Astrocyte (in vitro differentiated cells and primary cell): ENCODE measurements at regions not wholly inside any gene's neighbourhood (a gene's known extent, or its start where the extent isn't known, plus 50 kb on each side); places are given as distances from the start of the nearest gene placed in this dataset.

ENCODE experiments used
- DNase-seq: peaks from one replicate; pipeline ENCODE4 v3.0.0-alpha.2; 2010; ENCODE audit warnings: low read depth
- FAIRE-seq: peaks from 2 replicates; lab custom pipeline; 2011; peaks lifted over from hg19 to GRCh38; lab: Jason Lieb, UNC
- H2AFZ ChIP-seq: 2 replicates; pipeline ENCODE4 v1.6.0; 2012; ENCODE audit warnings: low read depth, low read length, inconsistent platforms
- H3K27ac ChIP-seq: 2 replicates; pipeline ENCODE4 v1.5.1; 2011; ENCODE audit warnings: low read depth, low read length, inconsistent platforms
- H3K27me3 ChIP-seq: 2 replicates; pipeline ENCODE4 v1.6.0; 2011; ENCODE audit warnings: low read length, inconsistent platforms; ENCODE audit not compliant: insufficient read depth
- H3K36me3 ChIP-seq: 2 replicates; pipeline ENCODE4 v1.5.1; 2011; ENCODE audit warnings: low read length, inconsistent platforms; ENCODE audit not compliant: insufficient read depth
- H3K4me1 ChIP-seq: 2 replicates; pipeline ENCODE4 v1.5.1; 2011; ENCODE audit warnings: low read length, inconsistent platforms; ENCODE audit not compliant: insufficient read depth
- H3K4me2 ChIP-seq: 2 replicates; pipeline ENCODE4 v1.6.0; 2012; ENCODE audit warnings: low read length, inconsistent platforms
- H3K4me3 ChIP-seq: 2 replicates; pipeline ENCODE4 v1.5.1; 2011; ENCODE audit warnings: low read depth, mild to moderate bottlenecking, low read length, inconsistent platforms; ENCODE audit not compliant: insufficient read depth
- H3K79me2 ChIP-seq: 2 replicates; pipeline ENCODE4 v1.6.0; 2012; ENCODE audit warnings: mild to moderate bottlenecking, low read length, inconsistent platforms; ENCODE audit not compliant: insufficient read depth
- H3K9ac ChIP-seq: 2 replicates; pipeline ENCODE4 v1.6.0; 2012; ENCODE audit warnings: mild to moderate bottlenecking, low read length, inconsistent platforms
- H3K9me3 ChIP-seq: 2 replicates; pipeline ENCODE4 v1.5.1; 2012; ENCODE audit warnings: low read depth, mild to moderate bottlenecking, low read length, inconsistent platforms; ENCODE audit not compliant: insufficient read depth
- H4K20me1 ChIP-seq: 2 replicates; pipeline ENCODE4 v1.6.0; 2012; ENCODE audit warnings: low read length, inconsistent platforms; ENCODE audit not compliant: insufficient read depth
- H3K27ac Mint-ChIP-seq: one replicate; pipeline ENCODE4 v1.8.0; 2021; ENCODE audit warnings: mild to moderate bottlenecking, mixed read lengths; ENCODE audit not compliant: unreplicated experiment
- H3K27me3 Mint-ChIP-seq: one replicate; pipeline ENCODE4 v1.8.0; 2021; ENCODE audit warnings: low read depth, mixed read lengths; ENCODE audit not compliant: unreplicated experiment
- H3K36me3 Mint-ChIP-seq: one replicate; pipeline ENCODE4 v1.8.0; 2021; ENCODE audit warnings: low read depth, mixed read lengths; ENCODE audit not compliant: unreplicated experiment
- H3K4me1 Mint-ChIP-seq: one replicate; pipeline ENCODE4 v1.8.0; 2021; ENCODE audit warnings: low read depth, mixed read lengths; ENCODE audit not compliant: unreplicated experiment
- H3K4me3 Mint-ChIP-seq: one replicate; pipeline ENCODE4 v1.8.0; 2021; ENCODE audit warnings: mild to moderate bottlenecking, moderate library complexity, mixed read lengths; ENCODE audit not compliant: unreplicated experiment
- H3K9me3 Mint-ChIP-seq: one replicate; pipeline ENCODE4 v1.8.0; 2021; ENCODE audit warnings: mild to moderate bottlenecking, mixed read lengths; ENCODE audit not compliant: unreplicated experiment
- EZH2 ChIP-seq: IDR thresholded peaks from 2 replicates; pipeline ENCODE4 v1.6.1; 2012; ENCODE audit warnings: mild to moderate bottlenecking, low read length, inconsistent platforms; ENCODE audit not compliant: insufficient read depth
- TF ChIP-seq, protein P1 (sequence below): IDR thresholded peaks from 2 replicates; pipeline ENCODE4 v1.5.1; 2011; ENCODE audit warnings: low read depth, mild to moderate bottlenecking, inconsistent platforms, low read length, moderate library complexity; ENCODE audit not compliant: insufficient read depth

GRCh38 chr14:43056106-43056505 lies 1449.4 kb downstream of the LRFN5 start:
- Mint-ChIP-seq H3K27me3 (no peaks in the 10 kb centered on the region), H3K27ac (no peak overlapping the region), H3K4me1 (no peaks in the 10 kb centered on the region), H3K9me3 (no peaks in the 10 kb centered on the region), H3K36me3 (no peaks in the 10 kb centered on the region), H3K4me3 (no peak overlapping the region)
- H3K79me2 ChIP-seq, result no peaks in the 10 kb centered on the region
- H3K9me3 ChIP-seq, result no peaks in the 10 kb centered on the region
- no peak overlapping the region for H3K4me3 ChIP-seq
- no peaks in the 10 kb centered on the region for H4K20me1 ChIP-seq
- H3K4me2 ChIP-seq, result no peak overlapping the region
- no peak overlapping the region for H2AFZ ChIP-seq
- H3K36me3 ChIP-seq, result no peaks in the 10 kb centered on the region
- H3K9ac ChIP-seq, result no peak overlapping the region
- H3K27ac ChIP-seq, result no peak overlapping the region
- no peaks in the 10 kb centered on the region for H3K27me3 ChIP-seq
- DNase-seq, result no peak
- no peaks in the 10 kb centered on the region for H3K4me1 ChIP-seq
- TF ChIP-seq, protein P1, sequence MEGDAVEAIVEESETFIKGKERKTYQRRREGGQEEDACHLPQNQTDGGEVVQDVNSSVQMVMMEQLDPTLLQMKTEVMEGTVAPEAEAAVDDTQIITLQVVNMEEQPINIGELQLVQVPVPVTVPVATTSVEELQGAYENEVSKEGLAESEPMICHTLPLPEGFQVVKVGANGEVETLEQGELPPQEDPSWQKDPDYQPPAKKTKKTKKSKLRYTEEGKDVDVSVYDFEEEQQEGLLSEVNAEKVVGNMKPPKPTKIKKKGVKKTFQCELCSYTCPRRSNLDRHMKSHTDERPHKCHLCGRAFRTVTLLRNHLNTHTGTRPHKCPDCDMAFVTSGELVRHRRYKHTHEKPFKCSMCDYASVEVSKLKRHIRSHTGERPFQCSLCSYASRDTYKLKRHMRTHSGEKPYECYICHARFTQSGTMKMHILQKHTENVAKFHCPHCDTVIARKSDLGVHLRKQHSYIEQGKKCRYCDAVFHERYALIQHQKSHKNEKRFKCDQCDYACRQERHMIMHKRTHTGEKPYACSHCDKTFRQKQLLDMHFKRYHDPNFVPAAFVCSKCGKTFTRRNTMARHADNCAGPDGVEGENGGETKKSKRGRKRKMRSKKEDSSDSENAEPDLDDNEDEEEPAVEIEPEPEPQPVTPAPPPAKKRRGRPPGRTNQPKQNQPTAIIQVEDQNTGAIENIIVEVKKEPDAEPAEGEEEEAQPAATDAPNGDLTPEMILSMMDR, result no peak
- no peak for TF ChIP-seq EZH2
- FAIRE-seq, result no peak

DNA sequence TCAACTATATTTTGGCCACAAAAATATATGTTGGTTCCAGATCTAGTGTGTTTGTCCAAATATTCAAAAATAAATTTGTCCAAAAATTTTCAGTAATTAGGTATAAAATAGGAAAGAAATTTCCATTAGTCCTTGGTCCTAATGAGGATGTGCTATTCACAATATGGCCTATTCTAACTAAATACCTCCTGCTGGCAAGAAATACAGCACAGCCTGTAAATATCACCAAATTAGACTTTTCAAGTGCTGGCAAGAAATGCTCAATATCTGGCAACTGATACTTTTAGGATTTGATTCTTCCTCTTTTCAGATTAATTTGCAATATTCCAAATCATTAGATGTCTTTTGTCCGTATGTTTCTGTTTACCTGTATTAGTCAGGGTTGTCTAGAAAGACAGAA lies 1446.2 kb downstream of the LRFN5 start:
- Mint-ChIP-seq H3K4me3 (no peak overlapping the region), H3K4me1 (no peaks in the 10 kb centered on the region)

GRCh38 chr14:43043850-43044249 lies 1437.2 kb downstream of the LRFN5 start:
- H4K20me1 ChIP-seq, result no peaks in the 10 kb centered on the region
- H3K27me3 ChIP-seq, result no peaks in the 10 kb centered on the region
- H3K9ac ChIP-seq, result no peak overlapping the region
- Mint-ChIP-seq H3K9me3 (no peaks in the 10 kb centered on the region), H3K4me3 (no peak overlapping the region), H3K4me1 (peaks cover 3% of the 10 kb centered on the region), H3K27me3 (no peaks in the 10 kb centered on the region), H3K36me3 (no peaks in the 10 kb centered on the region), H3K27ac (no peak overlapping the region)
- no peak for TF ChIP-seq EZH2
- TF ChIP-seq, protein P1, result no peak
- FAIRE-seq (no peak), DNase-seq (no peak)
- no peak overlapping the region for H3K4me3 ChIP-seq
- H3K4me1 ChIP-seq, result no peaks in the 10 kb centered on the region
- no peaks in the 10 kb centered on the region for H3K9me3 ChIP-seq
- no peaks in the 10 kb centered on the region for H3K36me3 ChIP-seq
- H3K4me2 ChIP-seq, result no peak overlapping the region
- H2AFZ ChIP-seq, result no peak overlapping the region
- H3K27ac ChIP-seq, result no peak overlapping the region
- no peaks in the 10 kb centered on the region for H3K79me2 ChIP-seq

More for the DNA sequence above, 1446.2 kb downstream of the LRFN5 start:
- Histone ChIP-seq H3K79me2 (no peaks in the 10 kb centered on the region), H4K20me1 (no peaks in the 10 kb centered on the region), H3K36me3 (no peaks in the 10 kb centered on the region), H2AFZ (no peak overlapping the region), H3K4me2 (no peak overlapping the region), H3K4me1 (no peaks in the 10 kb centered on the region), H3K9me3 (no peaks in the 10 kb centered on the region), H3K27ac (no peak overlapping the region), H3K9ac (no peak overlapping the region), H3K27me3 (no peaks in the 10 kb centered on the region), H3K4me3 (no peak overlapping the region)
- Mint-ChIP-seq H3K36me3 (no peaks in the 10 kb centered on the region), H3K27me3 (no peaks in the 10 kb centered on the region), H3K9me3 (no peaks in the 10 kb centered on the region), H3K27ac (no peak overlapping the region)
- TF ChIP-seq, protein P1, result no peak
- TF ChIP-seq EZH2, result no peak
- FAIRE-seq (no peak), DNase-seq (no peak)
